GM19438 (cell line): ENCODE measurements at regions not wholly inside any gene's neighbourhood (a gene's known extent, or its start where the extent isn't known, plus 50 kb on each side); places are given as distances from the start of the nearest gene placed in this dataset.
"Not testable (repeated sequence)": the region's sequence is repeated elsewhere in the genome, so short reads cannot be mapped to it uniquely, and the experiment has no call there.

Experiments
- ATAC-seq: cut with Tn5 transposase; IDR thresholded peaks from one replicate; pipeline ENCODE4 v1.9.1; 2021; ENCODE audit warnings: low read depth; ENCODE audit not compliant: unreplicated experiment

DNA sequence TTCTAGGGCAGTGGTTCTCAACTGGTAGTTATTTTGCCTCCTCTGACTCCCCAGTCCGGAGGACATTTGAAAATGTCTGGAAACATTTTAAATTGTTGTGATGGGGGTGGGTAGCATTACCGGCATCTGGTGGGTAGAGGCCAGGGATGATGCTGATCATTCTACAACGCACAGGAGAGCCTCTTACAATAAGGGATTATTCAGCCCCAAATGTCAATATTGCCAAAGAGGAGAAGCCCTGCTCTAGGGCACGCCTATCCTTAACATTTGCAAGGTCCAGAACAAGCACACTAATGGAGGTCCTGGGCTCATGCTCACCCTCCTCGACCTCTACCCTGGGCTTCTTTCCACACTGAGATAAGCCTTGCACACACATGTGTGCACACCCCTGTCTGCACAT is 106.4 kb downstream of the MINAR1 start:
- ATAC-seq, result no peak

DNA sequence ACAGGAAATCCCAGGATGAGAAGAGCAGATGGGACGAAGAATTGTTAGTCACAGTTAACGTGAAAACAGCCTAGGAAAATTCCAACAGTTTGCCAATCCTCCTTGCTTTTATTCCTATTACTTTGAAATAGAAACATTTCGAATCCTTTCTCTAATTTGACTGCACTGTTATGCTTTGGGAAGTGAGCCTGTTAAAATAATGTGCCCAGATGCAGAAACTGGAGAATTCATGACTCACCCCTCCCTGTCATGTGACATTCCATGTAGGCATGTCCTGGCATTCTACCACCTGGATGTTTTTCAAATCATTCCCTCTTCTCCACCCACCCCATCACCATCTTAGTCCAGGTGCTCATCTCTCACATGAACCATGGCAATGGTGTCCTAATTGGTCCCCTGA is 107.3 kb downstream of the MINAR1 start:
- no peak for ATAC-seq

GRCh38 chr15:79540551-79540950 is 108.4 kb downstream of the MINAR1 start:
- ATAC-seq, result no peak

DNA sequence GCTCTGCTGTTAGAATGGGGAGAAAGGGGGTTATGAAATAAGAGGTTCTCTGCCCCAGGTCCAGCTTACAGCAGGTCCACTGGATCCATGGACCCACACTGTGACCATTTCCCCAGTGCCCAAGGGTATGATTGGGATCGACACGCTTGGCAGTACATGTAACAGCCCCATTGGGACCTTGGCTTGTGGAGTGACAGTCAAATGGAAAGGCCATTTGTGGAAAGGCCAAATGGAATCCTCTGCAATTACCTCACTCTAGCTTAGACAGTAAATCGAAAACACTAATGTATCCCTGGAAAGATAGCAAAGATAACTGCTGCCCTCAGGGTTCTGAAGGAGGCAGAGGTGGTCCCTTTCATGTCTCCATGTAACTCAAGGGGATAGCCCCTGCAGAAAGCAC is 109.1 kb downstream of the MINAR1 start:
- ATAC-seq, result no peak

GRCh38 chr15:79543097-79543496 is 111.0 kb downstream of the MINAR1 start:
- no peak for ATAC-seq

- no peak for ATAC-seq
Measured at GRCh38 chr15:79549196-79549595, 117.1 kb downstream of the MINAR1 start.

DNA sequence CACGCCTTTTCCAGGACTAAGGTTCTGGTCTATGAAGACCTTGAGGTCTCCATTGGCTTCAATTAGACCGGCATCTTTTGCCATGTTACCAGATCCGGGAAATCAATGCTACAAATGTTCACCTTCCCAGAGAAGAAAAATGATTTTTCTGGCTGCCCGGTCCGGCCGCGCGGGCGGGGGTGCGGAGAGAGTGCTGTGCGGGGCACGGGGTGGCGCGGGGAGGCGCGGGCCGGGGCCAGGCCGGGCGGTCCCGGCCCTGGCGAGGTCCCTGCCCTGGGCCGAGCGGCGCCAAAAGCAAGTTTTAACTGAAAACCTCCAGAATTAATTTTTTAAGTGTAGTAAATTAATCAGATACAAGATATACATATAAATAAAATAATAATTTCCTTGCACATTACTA is 128.2 kb downstream of the MINAR1 start:
- no peak for ATAC-seq

GRCh38 chr15:79561982-79562381 is 129.8 kb downstream of the MINAR1 start:
- ATAC-seq, result no peak

DNA sequence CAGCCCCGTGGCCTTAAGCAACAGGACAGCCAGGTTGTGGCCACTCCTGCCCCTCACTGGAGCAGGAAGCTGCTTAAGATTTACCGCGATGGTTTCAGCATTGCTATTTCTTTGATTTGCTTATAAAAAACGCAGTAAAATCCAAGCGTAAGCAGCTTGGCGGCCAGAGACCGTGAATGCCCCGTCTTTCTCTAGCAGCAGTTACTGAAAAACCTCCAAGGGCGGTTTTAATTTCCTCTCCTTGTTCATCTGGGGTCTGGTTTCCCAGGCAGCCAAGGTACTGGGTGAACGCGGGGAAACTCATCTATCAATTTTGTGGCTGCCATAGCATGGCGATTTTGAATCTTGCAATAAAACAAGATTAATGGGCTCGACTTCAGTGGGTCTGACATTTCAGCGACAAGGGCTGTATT is 130.3 kb downstream of the MINAR1 start:
- ATAC-seq, result no peak

GRCh38 chr15:79562899-79563298 is 130.8 kb downstream of the MINAR1 start:
- no peak for ATAC-seq

DNA sequence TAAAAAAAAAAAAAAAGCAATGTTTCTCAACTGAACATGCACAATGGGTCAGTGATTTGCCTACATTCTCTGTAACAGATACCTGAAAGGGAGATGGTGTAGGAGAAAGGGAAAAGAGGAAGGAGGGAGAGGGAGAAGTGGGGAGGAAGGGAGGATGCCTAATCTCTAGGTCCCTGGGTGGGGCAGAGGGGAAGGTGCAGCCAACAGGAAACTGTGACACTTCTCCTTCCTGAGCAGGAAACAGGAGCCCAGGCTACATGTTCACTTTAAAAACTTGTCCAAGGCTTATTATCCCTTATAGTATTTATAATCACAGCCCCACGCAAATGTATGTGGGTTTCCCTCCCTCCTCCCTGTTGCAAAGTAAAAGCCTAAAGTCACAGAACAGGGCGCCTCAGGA is 137.9 kb downstream of the MINAR1 start:
- no peak for ATAC-seq

- ATAC-seq, result no peak
Measured at GRCh38 chr15:79572691-79573404, 140.7 kb downstream of the MINAR1 start.

GRCh38 chr15:79574431-79575273 is 142.5 kb downstream of the MINAR1 start:
- not testable (repeated sequence) for ATAC-seq

DNA sequence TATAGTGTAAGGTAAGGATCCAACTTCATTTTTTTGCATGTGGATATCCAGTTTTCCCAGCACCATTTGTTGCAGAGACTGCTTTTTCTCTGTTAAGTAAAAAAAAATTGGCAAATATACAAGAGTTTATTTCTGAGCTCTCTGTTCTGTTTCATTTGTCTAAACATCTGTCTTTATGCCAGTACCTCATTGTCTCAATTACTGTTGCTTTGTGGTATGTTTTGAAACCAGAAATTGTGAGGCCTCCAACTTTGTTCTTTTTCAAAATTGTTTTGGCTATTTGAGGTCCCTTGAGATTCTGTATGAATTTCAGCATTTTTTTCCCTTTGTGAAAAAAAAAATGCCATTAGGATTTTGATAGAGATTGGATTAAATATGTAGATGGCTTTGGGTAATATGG is 150.5 kb downstream of the MINAR1 start:
- no peak for ATAC-seq

DNA sequence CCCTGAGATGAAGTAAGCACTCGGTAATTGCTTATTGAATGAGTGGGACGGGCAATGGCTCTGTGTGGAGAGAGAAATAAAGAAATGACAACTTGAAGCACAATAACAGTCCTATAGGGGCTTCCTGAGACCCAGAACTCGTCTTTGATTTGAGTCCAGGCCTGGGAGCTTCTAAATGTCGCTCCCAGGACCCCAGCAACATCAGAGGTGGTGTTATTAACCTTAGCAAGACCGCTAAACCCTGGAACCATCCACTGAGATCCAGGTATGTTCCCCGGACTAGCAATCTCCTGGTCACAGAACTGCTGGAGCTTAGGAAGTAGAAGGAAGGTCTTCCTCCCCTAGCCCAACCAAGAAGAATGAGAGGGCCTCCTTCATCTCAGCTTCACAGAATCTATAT is 160.0 kb downstream of the MINAR1 start:
- ATAC-seq, result no peak

GRCh38 chr15:79593119-79593869 is 161.2 kb downstream of the MINAR1 start:
- ATAC-seq, result no peak

DNA sequence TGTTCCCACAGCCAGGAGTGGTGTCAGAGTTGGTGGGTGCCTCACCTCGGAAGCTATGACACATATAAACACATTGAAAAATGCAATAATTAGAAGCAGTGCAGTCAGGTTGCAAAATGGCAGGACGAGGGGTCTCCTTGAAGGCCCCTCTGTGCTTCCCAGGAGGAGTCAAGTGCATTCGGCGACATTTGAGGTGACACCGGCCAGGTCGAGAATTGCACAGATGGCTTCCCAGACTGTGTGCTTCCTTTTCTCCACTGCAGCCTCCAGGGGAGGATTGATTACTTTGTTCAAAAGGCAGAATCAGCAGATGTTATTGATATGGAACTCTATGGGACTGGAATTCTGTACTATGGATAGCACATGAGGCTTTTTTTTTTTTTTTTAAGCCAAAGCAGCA is 163.2 kb downstream of the MINAR1 start:
- ATAC-seq, result no peak

DNA sequence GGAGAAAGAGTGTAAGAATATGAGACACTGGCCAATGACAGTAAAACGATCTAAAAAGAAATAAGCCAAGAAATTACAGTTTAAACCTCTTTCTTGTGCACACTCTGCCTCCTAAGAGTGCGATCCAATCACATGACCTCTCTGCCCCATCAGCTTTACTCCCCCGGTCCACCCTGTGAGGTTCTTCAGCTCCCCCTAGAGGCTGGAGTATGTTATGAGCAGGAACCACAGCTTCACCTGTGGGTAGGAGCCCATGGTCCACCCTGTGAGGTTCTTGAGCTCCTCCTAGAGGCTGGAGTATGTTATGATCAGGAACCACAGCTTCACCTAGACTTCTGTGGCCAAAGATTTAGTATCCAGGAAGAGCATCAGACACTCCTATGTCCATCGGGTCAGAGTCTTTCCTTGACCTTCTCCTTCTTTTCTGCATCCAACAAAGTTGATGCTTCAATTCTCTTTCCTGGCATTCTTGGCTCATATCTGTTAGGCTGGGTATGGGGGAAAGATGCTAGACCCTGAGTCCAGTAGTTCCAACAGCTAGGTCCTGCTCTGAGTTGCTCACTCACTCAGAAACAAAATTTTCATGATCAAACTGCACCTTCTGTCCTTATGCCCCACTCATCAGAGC is 164.0 kb downstream of the MINAR1 start:
- peak; percentile 99 for ATAC-seq

- no peak for ATAC-seq
Measured at GRCh38 chr15:79598639-79599038, 166.5 kb downstream of the MINAR1 start.

- no peak for ATAC-seq
Measured at GRCh38 chr15:79601405-79602086, 169.4 kb downstream of the MINAR1 start.
